ENCODE measurements at regions not wholly inside any gene's neighbourhood (a gene's known extent, or its start where the extent isn't known, plus 50 kb on each side); places are given as distances from the start of the nearest gene placed in this dataset.

GRCh38 chr4:137283737-137284136 is 248.6 kb downstream of the PCDH18 start:
- Histone ChIP-seq H3K4me3 (ENCODE audit: low read length) (no peak overlapping the region), H3K27ac (ENCODE audit: low read length) (no peak overlapping the region), H3K9me3 (replicated peaks; ENCODE audit: control insufficient read depth, low read depth, low read length) (no peaks in the 10 kb centered on the region), H3K4me1 (ENCODE audit: control insufficient read depth, insufficient read depth, low read length) (no peaks in the 10 kb centered on the region), H3K36me3 (ENCODE audit: control insufficient read depth, insufficient read depth, low read length) (no peaks in the 10 kb centered on the region), H3K27me3 (ENCODE audit: control insufficient read depth, insufficient read depth, low read length) (no peaks in the 10 kb centered on the region)
- peak; percentile 27 for DNase-seq

DNA sequence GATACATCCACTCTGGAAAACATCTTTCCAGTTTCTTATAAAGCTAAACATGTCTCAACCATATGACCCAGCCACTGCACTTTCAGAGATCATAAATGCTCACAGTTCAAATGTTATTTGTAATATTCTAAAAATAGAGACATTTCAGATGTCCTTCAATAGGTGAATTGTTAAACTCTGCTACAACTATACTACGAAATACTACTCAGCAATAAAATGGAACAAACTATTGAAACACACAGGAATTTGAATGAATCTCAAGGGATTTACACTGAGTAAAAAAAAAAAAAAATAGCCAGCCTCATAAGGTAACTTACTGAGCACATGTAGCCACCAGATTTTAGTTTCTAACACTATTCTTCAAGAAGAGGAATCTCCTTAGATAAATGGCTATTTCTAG is 253.9 kb downstream of the PCDH18 start:
- Histone ChIP-seq H3K36me3 (ENCODE audit: control insufficient read depth, insufficient read depth, low read length) (no peaks in the 10 kb centered on the region), H3K27ac (ENCODE audit: low read length) (no peak overlapping the region), H3K9me3 (replicated peaks; ENCODE audit: control insufficient read depth, low read depth, low read length) (no peaks in the 10 kb centered on the region), H3K4me3 (ENCODE audit: low read length) (no peak overlapping the region), H3K4me1 (ENCODE audit: control insufficient read depth, insufficient read depth, low read length) (no peaks in the 10 kb centered on the region), H3K27me3 (ENCODE audit: control insufficient read depth, insufficient read depth, low read length) (no peaks in the 10 kb centered on the region)
- WGBS (ENCODE audit: insufficient coverage), result no CpG with 5 or more reads among the region's 1 CpG
- no peak for DNase-seq

- DNase-seq, result peak; percentile 65
- Histone ChIP-seq H3K4me3 (ENCODE audit: low read length) (no peak overlapping the region), H3K4me1 (ENCODE audit: control insufficient read depth, insufficient read depth, low read length) (no peaks in the 10 kb centered on the region), H3K27ac (ENCODE audit: low read length) (no peak overlapping the region), H3K27me3 (ENCODE audit: control insufficient read depth, insufficient read depth, low read length) (no peaks in the 10 kb centered on the region), H3K36me3 (ENCODE audit: control insufficient read depth, insufficient read depth, low read length) (no peaks in the 10 kb centered on the region), H3K9me3 (replicated peaks; ENCODE audit: control insufficient read depth, low read depth, low read length) (no peaks in the 10 kb centered on the region)
- WGBS (ENCODE audit: insufficient coverage), result no CpG with 5 or more reads among the region's 1 CpG
Measured at GRCh38 chr4:137274404-137274803, 257.9 kb downstream of the PCDH18 start.

DNA sequence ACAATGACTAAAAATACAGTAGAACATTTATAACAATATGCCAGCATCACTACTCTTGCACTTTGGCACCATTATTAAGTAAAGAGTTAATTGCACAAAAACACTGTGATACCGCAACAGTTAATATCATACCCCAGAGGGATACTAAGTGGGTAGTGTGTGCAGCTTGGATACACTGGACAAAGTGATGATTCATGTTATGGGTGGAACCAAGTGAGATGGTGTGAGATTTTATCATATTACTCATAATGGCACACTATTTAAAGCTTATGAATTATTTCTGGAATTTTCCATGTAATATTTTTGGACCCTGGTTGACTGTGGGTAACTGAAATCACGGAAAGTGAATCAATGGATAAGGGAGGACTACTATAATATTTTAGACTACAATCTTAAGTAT is 265.3 kb downstream of the PCDH18 start:
- no peak overlapping the region for H3K4me3 ChIP-seq (ENCODE audit: low read length)
- no peaks in the 10 kb centered on the region for H3K27me3 ChIP-seq (ENCODE audit: control insufficient read depth, insufficient read depth, low read length)
- no peaks in the 10 kb centered on the region for H3K4me1 ChIP-seq (ENCODE audit: control insufficient read depth, insufficient read depth, low read length)
- no CpG with 5 or more reads among the region's 2 CpGs for WGBS (ENCODE audit: insufficient coverage)
- no peak overlapping the region for H3K27ac ChIP-seq (ENCODE audit: low read length)
- no peak for DNase-seq
- no peaks in the 10 kb centered on the region for H3K36me3 ChIP-seq (ENCODE audit: control insufficient read depth, insufficient read depth, low read length)
- H3K9me3 ChIP-seq (replicated peaks; ENCODE audit: control insufficient read depth, low read depth, low read length), result no peaks in the 10 kb centered on the region

DNA sequence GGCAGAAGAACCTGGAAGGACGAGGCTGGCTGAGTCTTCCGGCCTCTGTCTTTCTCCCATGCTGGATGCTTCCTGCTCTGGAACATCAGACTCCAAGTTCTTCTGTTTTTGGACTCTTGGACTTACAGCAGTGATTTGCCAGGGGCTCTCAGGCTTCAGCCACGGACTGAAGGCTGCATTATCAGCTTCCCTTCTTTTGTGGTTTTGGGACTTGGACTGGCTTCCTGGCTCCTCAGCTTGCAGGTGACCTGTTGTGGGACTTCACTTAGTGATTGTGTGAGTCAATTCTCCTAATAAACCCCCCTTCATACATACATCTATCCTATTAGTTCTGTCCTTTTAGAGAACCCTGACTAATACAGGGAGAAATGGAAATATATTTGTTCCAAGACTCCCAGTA is 265.8 kb downstream of the PCDH18 start:
- no peak for DNase-seq
- Histone ChIP-seq H3K36me3 (ENCODE audit: control insufficient read depth, insufficient read depth, low read length) (no peaks in the 10 kb centered on the region), H3K4me1 (ENCODE audit: control insufficient read depth, insufficient read depth, low read length) (no peaks in the 10 kb centered on the region), H3K4me3 (ENCODE audit: low read length) (no peak overlapping the region), H3K27me3 (ENCODE audit: control insufficient read depth, insufficient read depth, low read length) (no peaks in the 10 kb centered on the region), H3K27ac (ENCODE audit: low read length) (no peak overlapping the region), H3K9me3 (replicated peaks; ENCODE audit: control insufficient read depth, low read depth, low read length) (no peaks in the 10 kb centered on the region)
- 77% methylated on average over 2 of the region's 3 CpGs for WGBS (ENCODE audit: insufficient coverage)

DNA sequence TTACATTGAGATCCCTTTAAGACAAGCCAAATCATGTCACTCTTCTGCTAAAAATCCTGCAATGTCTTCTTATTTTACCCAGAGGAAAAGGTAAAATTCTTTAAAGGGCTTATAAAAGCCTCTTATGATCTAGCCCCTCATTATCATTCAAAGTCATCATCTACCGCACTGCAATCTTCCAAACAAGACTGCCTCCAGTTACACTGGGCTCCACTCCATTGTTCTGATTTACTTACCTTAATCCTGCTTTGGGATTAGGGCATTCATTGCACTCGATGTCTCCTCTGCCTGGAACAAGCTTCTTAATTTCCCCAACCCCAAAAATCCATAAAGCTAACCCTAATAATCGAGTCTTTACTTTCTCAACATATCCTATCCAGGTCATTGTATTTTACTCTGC is 269.1 kb downstream of the PCDH18 start:
- no peak overlapping the region for H3K27ac ChIP-seq (ENCODE audit: low read length)
- DNase-seq, result no peak
- H3K9me3 ChIP-seq (replicated peaks; ENCODE audit: control insufficient read depth, low read depth, low read length), result no peaks in the 10 kb centered on the region
- no peaks in the 10 kb centered on the region for H3K36me3 ChIP-seq (ENCODE audit: control insufficient read depth, insufficient read depth, low read length)
- H3K4me3 ChIP-seq (ENCODE audit: low read length), result no peak overlapping the region
- H3K4me1 ChIP-seq (ENCODE audit: control insufficient read depth, insufficient read depth, low read length), result no peaks in the 10 kb centered on the region
- no peaks in the 10 kb centered on the region for H3K27me3 ChIP-seq (ENCODE audit: control insufficient read depth, insufficient read depth, low read length)
- 63% methylated on average over 2 of the region's 3 CpGs for WGBS (ENCODE audit: insufficient coverage)

GRCh38 chr4:137253949-137254348 is 278.3 kb downstream of the PCDH18 start:
- Histone ChIP-seq H3K27me3 (ENCODE audit: control insufficient read depth, insufficient read depth, low read length) (no peaks in the 10 kb centered on the region), H3K4me1 (ENCODE audit: control insufficient read depth, insufficient read depth, low read length) (no peaks in the 10 kb centered on the region), H3K36me3 (ENCODE audit: control insufficient read depth, insufficient read depth, low read length) (no peaks in the 10 kb centered on the region), H3K27ac (ENCODE audit: low read length) (no peak overlapping the region), H3K9me3 (replicated peaks; ENCODE audit: control insufficient read depth, low read depth, low read length) (peaks cover 5% of the 10 kb centered on the region), H3K4me3 (ENCODE audit: low read length) (no peak overlapping the region)
- no peak for DNase-seq

- no CpG with 5 or more reads among the region's 2 CpGs for WGBS (ENCODE audit: insufficient coverage)
- Histone ChIP-seq H3K36me3 (ENCODE audit: control insufficient read depth, insufficient read depth, low read length) (no peaks in the 10 kb centered on the region), H3K27me3 (ENCODE audit: control insufficient read depth, insufficient read depth, low read length) (no peaks in the 10 kb centered on the region), H3K9me3 (replicated peaks; ENCODE audit: control insufficient read depth, low read depth, low read length) (no peaks in the 10 kb centered on the region), H3K4me3 (ENCODE audit: low read length) (no peak overlapping the region), H3K4me1 (ENCODE audit: control insufficient read depth, insufficient read depth, low read length) (no peaks in the 10 kb centered on the region), H3K27ac (ENCODE audit: low read length) (no peak overlapping the region)
- no peak for DNase-seq
Measured at GRCh38 chr4:137249112-137249511, 283.2 kb downstream of the PCDH18 start.

DNA sequence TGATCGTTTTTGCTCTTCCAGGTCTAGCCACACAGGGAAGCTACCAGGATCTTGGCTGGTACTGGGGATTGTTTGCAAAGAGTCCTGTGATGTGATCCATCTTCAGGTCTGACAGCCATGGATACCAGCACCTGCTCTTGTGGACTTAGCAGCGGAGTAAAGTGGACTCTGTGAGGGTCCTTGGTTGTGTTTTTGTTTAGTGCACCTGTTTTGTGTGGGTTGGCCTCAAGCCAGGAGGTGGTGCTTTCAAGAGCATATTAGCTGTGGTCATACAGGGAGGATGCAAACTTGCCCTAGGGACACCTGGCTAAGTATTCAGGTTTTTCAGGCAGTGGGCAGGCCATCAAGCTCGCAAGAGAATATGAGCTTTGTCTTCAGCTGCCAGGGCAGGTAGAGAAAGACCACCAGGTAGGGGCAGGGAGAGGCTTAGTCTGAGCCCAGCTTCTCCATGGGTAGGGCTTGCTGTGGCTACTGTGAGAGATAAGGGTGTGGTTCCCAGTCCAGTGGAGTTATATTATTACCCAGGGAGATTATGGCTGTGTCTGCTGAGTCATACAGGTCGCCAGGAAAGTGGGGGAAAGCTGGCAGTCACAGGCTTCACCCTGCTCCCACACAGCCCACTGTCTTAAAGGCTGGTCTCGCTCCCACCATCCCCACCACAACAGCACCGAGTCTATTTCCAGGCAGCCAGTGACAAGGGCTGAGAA is 293.7 kb downstream of the PCDH18 start:
- peak; percentile 3 for DNase-seq
- Histone ChIP-seq H3K27ac (ENCODE audit: low read length) (no peak overlapping the region), H3K36me3 (ENCODE audit: control insufficient read depth, insufficient read depth, low read length) (no peaks in the 10 kb centered on the region), H3K4me3 (ENCODE audit: low read length) (no peak overlapping the region), H3K27me3 (ENCODE audit: control insufficient read depth, insufficient read depth, low read length) (no peaks in the 10 kb centered on the region), H3K9me3 (replicated peaks; ENCODE audit: control insufficient read depth, low read depth, low read length) (no peaks in the 10 kb centered on the region), H3K4me1 (ENCODE audit: control insufficient read depth, insufficient read depth, low read length) (no peaks in the 10 kb centered on the region)
- WGBS (ENCODE audit: insufficient coverage), result 89% methylated on average over 6 of the region's 6 CpGs

DNA sequence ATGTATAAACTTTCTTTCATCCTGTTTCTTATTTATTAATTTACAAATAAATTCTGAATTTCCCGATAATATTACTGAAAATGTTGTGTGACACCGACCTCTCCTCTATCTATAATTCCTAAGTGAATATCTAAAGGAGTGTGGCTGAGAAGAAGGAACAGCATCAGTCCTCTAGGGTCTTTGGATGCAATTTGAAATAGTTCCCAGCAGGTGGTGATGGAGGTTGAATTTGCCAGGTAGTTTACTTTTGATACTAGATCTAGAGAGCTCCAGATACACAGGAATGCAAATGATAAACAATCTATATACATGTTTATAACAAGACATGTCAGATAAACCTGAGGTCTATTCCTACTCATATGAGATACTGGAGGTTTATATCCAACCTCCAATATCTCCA is 305.4 kb downstream of the PCDH18 start:
- H3K36me3 ChIP-seq (ENCODE audit: control insufficient read depth, insufficient read depth, low read length), result no peaks in the 10 kb centered on the region
- no peaks in the 10 kb centered on the region for H3K4me1 ChIP-seq (ENCODE audit: control insufficient read depth, insufficient read depth, low read length)
- no peak overlapping the region for H3K4me3 ChIP-seq (ENCODE audit: low read length)
- DNase-seq, result no peak
- H3K27me3 ChIP-seq (ENCODE audit: control insufficient read depth, insufficient read depth, low read length), result no peaks in the 10 kb centered on the region
- H3K9me3 ChIP-seq (replicated peaks; ENCODE audit: control insufficient read depth, low read depth, low read length), result no peaks in the 10 kb centered on the region
- WGBS (ENCODE audit: insufficient coverage), result no CpG with 5 or more reads among the region's 2 CpGs
- H3K27ac ChIP-seq (ENCODE audit: low read length), result no peak overlapping the region

DNA sequence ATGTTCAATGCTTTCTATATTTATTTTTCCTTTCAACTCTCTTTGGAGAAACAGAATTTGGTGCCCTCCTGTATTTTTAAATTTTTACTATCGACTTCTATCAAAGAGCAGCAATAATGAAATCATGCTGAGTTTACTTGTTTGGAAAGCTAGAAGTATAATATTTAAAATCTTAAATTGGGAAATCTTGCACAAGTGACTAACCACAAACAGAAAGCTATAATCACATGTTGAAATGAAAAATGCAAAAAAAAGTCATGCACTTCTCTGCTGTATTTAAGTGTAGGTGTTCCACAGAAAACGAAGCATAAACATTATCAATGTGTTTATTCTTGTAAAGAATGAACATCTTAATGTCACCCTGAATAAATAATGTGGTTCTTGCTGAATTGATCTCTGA is 306.1 kb downstream of the PCDH18 start:
- WGBS (ENCODE audit: insufficient coverage), result no CpG with 5 or more reads among the region's 2 CpGs
- H3K27me3 ChIP-seq (ENCODE audit: control insufficient read depth, insufficient read depth, low read length), result no peaks in the 10 kb centered on the region
- H3K4me3 ChIP-seq (ENCODE audit: low read length), result no peak overlapping the region
- H3K27ac ChIP-seq (ENCODE audit: low read length), result no peak overlapping the region
- no peaks in the 10 kb centered on the region for H3K36me3 ChIP-seq (ENCODE audit: control insufficient read depth, insufficient read depth, low read length)
- no peaks in the 10 kb centered on the region for H3K9me3 ChIP-seq (replicated peaks; ENCODE audit: control insufficient read depth, low read depth, low read length)
- no peak for DNase-seq
- H3K4me1 ChIP-seq (ENCODE audit: control insufficient read depth, insufficient read depth, low read length), result no peaks in the 10 kb centered on the region

Data from muscle of leg (tissue), 3 donors.